ENCODE measurements at regions not wholly inside any gene's neighbourhood (a gene's known extent, or its start where the extent isn't known, plus 50 kb on each side); places are given as distances from the start of the nearest gene placed in this dataset.

DNA sequence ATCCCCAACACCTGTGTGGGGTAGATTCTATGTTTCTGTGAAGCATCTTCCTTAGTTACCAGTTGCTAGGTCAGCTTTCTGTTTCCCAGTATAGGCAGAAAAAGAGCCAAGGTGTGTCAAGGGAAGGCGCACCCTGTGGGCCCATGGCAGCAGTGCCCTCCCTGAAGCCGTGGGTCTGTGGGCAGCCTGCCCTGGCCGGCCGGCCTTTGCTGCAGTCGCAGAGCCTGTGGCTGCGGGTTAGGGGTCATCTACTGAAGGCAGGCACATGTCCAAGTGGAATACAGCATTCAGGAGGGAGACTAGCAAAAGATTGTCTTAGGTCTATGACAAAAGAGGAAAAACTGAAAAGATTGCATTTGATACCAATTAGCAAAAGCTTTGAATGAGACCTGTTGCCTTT lies 214.0 kb downstream of the IRS2 start:
- TF ChIP-seq, protein P1, sequence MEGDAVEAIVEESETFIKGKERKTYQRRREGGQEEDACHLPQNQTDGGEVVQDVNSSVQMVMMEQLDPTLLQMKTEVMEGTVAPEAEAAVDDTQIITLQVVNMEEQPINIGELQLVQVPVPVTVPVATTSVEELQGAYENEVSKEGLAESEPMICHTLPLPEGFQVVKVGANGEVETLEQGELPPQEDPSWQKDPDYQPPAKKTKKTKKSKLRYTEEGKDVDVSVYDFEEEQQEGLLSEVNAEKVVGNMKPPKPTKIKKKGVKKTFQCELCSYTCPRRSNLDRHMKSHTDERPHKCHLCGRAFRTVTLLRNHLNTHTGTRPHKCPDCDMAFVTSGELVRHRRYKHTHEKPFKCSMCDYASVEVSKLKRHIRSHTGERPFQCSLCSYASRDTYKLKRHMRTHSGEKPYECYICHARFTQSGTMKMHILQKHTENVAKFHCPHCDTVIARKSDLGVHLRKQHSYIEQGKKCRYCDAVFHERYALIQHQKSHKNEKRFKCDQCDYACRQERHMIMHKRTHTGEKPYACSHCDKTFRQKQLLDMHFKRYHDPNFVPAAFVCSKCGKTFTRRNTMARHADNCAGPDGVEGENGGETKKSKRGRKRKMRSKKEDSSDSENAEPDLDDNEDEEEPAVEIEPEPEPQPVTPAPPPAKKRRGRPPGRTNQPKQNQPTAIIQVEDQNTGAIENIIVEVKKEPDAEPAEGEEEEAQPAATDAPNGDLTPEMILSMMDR (IDR thresholded peaks at IDR 0.05; ENCODE audit: borderline replicate concordance, extremely low read depth, low read length, poor library complexity, severe bottlenecking), result no peak
- TF ChIP-seq EZH2 (IDR thresholded peaks at IDR 0.05; ENCODE audit: borderline replicate concordance, low read depth, low read length, severe bottlenecking), result no peak

Measured in DND-41 (cell line).